ENCODE measurements at regions not wholly inside any gene's neighbourhood (a gene's known extent, or its start where the extent isn't known, plus 50 kb on each side); places are given as distances from the start of the nearest gene placed in this dataset.
A peak's percentile ranks its signal among the peaks of the same experiment; 100 is the strongest.

DNA sequence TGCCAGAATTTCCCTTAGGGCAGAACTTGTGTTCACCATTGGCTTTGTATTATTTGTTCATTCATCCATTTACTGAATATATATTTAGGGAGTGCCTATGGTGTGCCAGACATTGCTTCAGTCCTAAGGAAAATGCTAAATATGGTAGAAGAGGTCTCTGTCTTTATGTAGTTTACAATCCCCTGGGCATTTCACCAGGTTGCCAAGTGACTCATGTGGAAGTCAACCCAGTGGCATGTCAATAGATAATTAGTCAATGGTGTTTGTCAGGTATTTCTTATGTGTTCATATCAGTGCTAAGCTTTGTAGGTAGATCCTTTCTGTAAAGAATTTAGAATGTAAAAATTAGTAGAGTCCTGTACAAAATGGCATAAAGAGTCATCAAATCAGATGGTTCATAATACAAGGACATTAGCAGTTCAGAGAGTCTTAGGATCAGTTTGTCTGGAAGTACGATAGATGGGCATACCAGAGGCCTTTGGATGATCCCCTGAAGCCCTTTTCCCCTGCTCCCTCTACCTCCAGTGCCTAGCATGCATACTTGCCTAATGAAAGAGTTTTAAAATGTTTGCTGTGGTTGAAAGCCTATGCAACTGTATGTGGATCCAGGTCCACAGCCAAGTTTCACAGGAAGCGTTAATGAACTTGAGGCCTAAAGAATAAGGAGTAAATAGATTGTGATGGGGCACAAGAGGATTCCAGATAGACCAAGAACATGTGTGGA lies 58.5 kb upstream of the SESN3 start:
- no peaks in the 10 kb centered on the region for H3K36me3 ChIP-seq
- H3K4me3 ChIP-seq: no peak overlapping the region
- H3K27ac ChIP-seq: no peak overlapping the region
- TF ChIP-seq EP300 (IDR thresholded peaks at IDR 0.05) (no peak), POLR2AphosphoS5 (IDR thresholded peaks at IDR 0.05) (no peak), POLR2A (IDR thresholded peaks at IDR 0.05) (no peak)
- TF ChIP-seq, protein P1, sequence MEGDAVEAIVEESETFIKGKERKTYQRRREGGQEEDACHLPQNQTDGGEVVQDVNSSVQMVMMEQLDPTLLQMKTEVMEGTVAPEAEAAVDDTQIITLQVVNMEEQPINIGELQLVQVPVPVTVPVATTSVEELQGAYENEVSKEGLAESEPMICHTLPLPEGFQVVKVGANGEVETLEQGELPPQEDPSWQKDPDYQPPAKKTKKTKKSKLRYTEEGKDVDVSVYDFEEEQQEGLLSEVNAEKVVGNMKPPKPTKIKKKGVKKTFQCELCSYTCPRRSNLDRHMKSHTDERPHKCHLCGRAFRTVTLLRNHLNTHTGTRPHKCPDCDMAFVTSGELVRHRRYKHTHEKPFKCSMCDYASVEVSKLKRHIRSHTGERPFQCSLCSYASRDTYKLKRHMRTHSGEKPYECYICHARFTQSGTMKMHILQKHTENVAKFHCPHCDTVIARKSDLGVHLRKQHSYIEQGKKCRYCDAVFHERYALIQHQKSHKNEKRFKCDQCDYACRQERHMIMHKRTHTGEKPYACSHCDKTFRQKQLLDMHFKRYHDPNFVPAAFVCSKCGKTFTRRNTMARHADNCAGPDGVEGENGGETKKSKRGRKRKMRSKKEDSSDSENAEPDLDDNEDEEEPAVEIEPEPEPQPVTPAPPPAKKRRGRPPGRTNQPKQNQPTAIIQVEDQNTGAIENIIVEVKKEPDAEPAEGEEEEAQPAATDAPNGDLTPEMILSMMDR (IDR thresholded peaks at IDR 0.05): no peak
- H3K4me1 ChIP-seq: peaks cover 0 to 10% (median 0%) of the 10 kb centered on the region in 3 donors
- H3K27me3 ChIP-seq: no peaks in the 10 kb centered on the region
- 86 to 90% methylated on average over 2 of the region's 2 CpGs for WGBS, 2 donors (ENCODE audit: low coverage in 1 of 2)
- ATAC-seq: no peak
- H3K9me3 ChIP-seq: no peaks in the 10 kb centered on the region

GRCh38 chr11:95284057-95285052 lies 53.4 kb upstream of the SESN3 start:
- TF ChIP-seq POLR2AphosphoS5 (IDR thresholded peaks at IDR 0.05): no peak
- TF ChIP-seq, protein P1 (IDR thresholded peaks at IDR 0.05): no peak
- TF ChIP-seq POLR2A (IDR thresholded peaks at IDR 0.05): no peak
- TF ChIP-seq EP300 (IDR thresholded peaks at IDR 0.05): no peak
- WGBS, 2 donors (ENCODE audit: low coverage in 1 of 2): 79 to 89% methylated on average over 3 to 4 of the region's 4 CpGs
- no peak for ATAC-seq
- no peak overlapping the region for H3K27ac ChIP-seq
- H3K9me3 ChIP-seq: no peaks in the 10 kb centered on the region
- H3K4me1 ChIP-seq: peaks cover 4 to 22% (median 4%) of the 10 kb centered on the region in 3 donors
- no peaks in the 10 kb centered on the region for H3K27me3 ChIP-seq
- no peak overlapping the region for H3K4me3 ChIP-seq
- H3K36me3 ChIP-seq: no peaks in the 10 kb centered on the region

DNA sequence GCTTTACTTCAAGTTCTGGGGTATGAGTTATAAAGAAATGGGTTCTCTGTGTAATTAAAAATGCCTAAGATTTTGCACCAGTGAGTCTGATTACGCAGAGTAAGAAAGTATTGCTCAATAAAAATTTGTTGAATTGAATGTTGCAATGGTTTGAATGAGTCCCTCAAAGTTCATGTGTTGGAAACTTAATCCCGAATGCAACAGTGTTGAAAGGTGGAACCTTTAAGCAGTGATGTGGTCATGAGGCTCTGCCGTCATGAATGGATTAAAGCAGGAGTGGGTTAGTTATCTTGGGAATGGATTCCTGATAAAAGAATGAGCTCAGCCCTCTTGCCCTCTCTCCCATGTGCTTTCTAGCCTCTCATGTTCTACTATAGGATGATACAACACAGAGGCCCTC lies 52.6 kb upstream of the SESN3 start:
- no peak overlapping the region for H3K27ac ChIP-seq
- peaks cover 4 to 22% (median 4%) of the 10 kb centered on the region in 3 donors for H3K4me1 ChIP-seq
- 82 to 94% methylated on average over 2 to 3 of the region's 3 CpGs for WGBS, 2 donors (ENCODE audit: low coverage in 1 of 2)
- H3K4me3 ChIP-seq: no peak overlapping the region
- H3K27me3 ChIP-seq: no peaks in the 10 kb centered on the region
- TF ChIP-seq POLR2AphosphoS5 (IDR thresholded peaks at IDR 0.05) (peak; percentile 26), POLR2A (IDR thresholded peaks at IDR 0.05) (no peak)
- no peaks in the 10 kb centered on the region for H3K36me3 ChIP-seq
- H3K9me3 ChIP-seq: no peaks in the 10 kb centered on the region
- peak; percentile 43 for ATAC-seq

DNA sequence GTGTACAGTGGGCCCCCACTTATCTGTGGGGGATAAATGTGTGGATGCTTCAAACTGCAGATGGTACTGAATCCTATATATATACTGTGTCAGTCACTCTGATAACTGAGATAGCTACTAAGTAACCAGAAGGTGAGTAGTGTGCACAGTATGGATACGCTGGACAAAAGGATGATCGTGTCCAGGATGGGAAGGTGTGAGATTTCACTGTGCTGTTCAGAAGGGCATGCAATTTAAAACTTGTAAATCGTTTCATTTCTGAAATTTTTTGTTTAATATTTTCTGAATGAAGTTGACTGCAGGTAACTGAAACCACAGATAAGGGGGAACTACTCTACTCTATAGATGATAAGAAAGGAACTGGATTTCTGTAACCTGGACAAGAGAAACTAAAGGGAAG lies 52.1 kb upstream of the SESN3 start:
- no peaks in the 10 kb centered on the region for H3K9me3 ChIP-seq
- no peak overlapping the region for H3K4me3 ChIP-seq
- 93 to 100% methylated on average over 3 of the region's 3 CpGs for WGBS, 2 donors (ENCODE audit: low coverage in 1 of 2)
- peaks cover 4 to 22% (median 4%) of the 10 kb centered on the region in 3 donors for H3K4me1 ChIP-seq
- ATAC-seq: no peak
- no peaks in the 10 kb centered on the region for H3K27me3 ChIP-seq
- no peaks in the 10 kb centered on the region for H3K36me3 ChIP-seq
- H3K27ac ChIP-seq: no peak overlapping the region
- TF ChIP-seq POLR2AphosphoS5 (IDR thresholded peaks at IDR 0.05): no peak
- TF ChIP-seq, protein P1 (IDR thresholded peaks at IDR 0.05): no peak
- TF ChIP-seq POLR2A (IDR thresholded peaks at IDR 0.05): no peak
- no peak for TF ChIP-seq EP300 (IDR thresholded peaks at IDR 0.05)

- no peaks in the 10 kb centered on the region for H3K9me3 ChIP-seq
- TF ChIP-seq, protein P1 (IDR thresholded peaks at IDR 0.05): no peak
- TF ChIP-seq POLR2AphosphoS5 (IDR thresholded peaks at IDR 0.05): peak; percentile 71
- no peak overlapping the region for H3K4me3 ChIP-seq
- H3K27me3 ChIP-seq: no peaks in the 10 kb centered on the region
- H3K4me1 ChIP-seq: peaks cover 4 to 22% (median 4%) of the 10 kb centered on the region in 3 donors
- H3K36me3 ChIP-seq: no peaks in the 10 kb centered on the region
- no peak overlapping the region for H3K27ac ChIP-seq
- 34 to 36% methylated on average over 4 to 6 of the region's 6 CpGs for WGBS, 2 donors (ENCODE audit: low coverage in 1 of 2)
- ATAC-seq: peak; percentile 63
Measured at GRCh38 chr11:95282291-95282751, 51.3 kb upstream of the SESN3 start.
